Astrocyte of the cerebellum (primary cell): ENCODE measurements at regions not wholly inside any gene's neighbourhood (a gene's known extent, or its start where the extent isn't known, plus 50 kb on each side); places are given as distances from the start of the nearest gene placed in this dataset.

Experiments used
- DNase-seq: peaks from one replicate; pipeline ENCODE4 v3.0.0-alpha.2; 2011; ENCODE audit warnings: low read depth
- H3K4me3 ChIP-seq: 2 replicates; pipeline ENCODE4 v1.5.1; 2011; ENCODE audit warnings: mild to moderate bottlenecking, low read depth, low read length, moderate library complexity
- in situ Hi-C: cut with HindIII; loops from 2 replicates; pipeline ENCODE4 v1.10.0; 2017; ENCODE audit warnings: low sequenced_read_pairs
- TF ChIP-seq, protein P1 (sequence below): IDR thresholded peaks from 2 replicates; pipeline ENCODE4 v1.5.1; 2012; ENCODE audit warnings: low read length, low read depth, moderate library complexity, mild to moderate bottlenecking; ENCODE audit errors: missing control alignments

DNA sequence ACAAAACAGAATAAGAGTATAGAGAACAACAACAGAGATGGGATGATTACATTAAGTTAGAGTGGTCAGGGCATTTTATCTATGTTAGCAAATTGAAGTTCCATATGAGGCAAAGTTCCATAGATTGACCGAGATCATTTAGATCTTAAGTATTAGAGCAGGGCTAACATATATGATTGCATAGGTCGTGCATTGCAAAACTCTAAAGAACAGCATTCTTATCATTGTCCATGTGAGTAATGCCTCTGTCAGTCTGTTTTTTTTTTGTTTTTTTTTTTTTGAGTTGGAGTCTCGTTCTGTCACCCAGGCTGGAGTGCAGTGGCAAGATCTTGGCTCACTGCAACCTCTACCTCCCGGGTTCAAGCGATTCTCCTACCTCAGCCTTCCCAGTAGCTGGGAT lies 341.7 kb upstream of the KCNH8 start:
- TF ChIP-seq, protein P1, sequence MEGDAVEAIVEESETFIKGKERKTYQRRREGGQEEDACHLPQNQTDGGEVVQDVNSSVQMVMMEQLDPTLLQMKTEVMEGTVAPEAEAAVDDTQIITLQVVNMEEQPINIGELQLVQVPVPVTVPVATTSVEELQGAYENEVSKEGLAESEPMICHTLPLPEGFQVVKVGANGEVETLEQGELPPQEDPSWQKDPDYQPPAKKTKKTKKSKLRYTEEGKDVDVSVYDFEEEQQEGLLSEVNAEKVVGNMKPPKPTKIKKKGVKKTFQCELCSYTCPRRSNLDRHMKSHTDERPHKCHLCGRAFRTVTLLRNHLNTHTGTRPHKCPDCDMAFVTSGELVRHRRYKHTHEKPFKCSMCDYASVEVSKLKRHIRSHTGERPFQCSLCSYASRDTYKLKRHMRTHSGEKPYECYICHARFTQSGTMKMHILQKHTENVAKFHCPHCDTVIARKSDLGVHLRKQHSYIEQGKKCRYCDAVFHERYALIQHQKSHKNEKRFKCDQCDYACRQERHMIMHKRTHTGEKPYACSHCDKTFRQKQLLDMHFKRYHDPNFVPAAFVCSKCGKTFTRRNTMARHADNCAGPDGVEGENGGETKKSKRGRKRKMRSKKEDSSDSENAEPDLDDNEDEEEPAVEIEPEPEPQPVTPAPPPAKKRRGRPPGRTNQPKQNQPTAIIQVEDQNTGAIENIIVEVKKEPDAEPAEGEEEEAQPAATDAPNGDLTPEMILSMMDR, result no peak
- H3K4me3 ChIP-seq, result no peak overlapping the region
- in situ Hi-C loops, result no loop called here
- no peak for DNase-seq

DNA sequence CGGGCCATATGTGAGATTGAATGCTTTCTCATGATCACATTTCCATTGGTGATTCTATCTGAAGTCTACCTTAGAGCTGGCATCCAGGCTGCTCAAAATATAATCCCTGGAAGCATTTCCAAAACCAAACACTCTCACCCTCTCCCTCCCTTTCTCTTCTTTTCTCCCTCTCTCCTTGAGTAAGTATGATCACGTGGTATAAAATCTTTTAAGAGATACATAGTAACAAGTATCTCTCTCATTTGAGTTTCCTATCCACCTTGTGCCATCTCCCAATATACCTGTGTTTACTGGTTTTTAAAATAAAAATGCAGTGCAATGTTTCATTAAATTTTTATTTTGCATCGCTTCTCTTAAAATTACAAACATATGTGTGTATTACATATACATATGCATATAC lies 350.9 kb upstream of the KCNH8 start:
- H3K4me3 ChIP-seq, result no peak overlapping the region
- in situ Hi-C loops, result no loop called here
- TF ChIP-seq, protein P1, result no peak
- no peak for DNase-seq

DNA sequence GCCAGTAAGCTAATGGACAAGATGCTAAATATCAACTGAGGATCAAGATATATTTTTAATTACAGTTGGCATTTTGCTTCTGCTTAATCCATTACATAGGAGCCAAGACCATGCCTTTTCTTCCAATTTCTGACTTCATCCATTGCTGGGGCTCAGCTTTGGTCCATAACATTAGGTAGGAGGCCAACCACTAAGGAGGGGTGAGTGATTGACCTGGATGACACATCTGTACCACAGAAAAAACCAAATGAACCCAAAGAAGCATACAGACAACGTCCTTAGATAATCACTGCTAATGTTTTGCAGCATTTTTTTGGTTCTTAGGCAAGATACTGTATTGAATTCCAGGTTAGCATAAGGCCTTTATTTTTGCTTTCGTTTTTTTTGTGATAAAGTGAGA lies 353.2 kb upstream of the KCNH8 start:
- H3K4me3 ChIP-seq, result no peak overlapping the region
- in situ Hi-C loops, result no loop called here
- TF ChIP-seq, protein P1, result no peak
- DNase-seq, result no peak

DNA sequence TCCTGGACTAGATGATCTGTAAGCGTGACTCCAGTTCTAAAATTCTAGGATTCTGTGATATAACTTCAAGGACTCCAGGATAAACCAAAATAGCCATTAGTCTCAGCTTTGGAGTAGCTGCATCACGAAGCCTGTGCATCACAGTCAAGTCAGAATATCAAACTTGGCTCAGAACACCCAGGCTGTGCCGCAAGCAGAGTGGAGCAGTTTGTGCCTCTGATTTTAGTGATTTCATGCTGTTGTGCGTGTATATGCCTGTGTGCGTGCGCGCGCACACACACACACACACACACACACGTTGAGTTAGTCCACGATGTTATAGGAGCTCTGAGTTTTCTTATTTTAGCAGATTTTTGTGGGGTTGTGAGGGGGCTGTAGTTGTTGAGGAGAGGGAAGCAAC lies 356.6 kb upstream of the KCNH8 start:
- TF ChIP-seq, protein P1, result no peak
- H3K4me3 ChIP-seq, result no peak overlapping the region
- in situ Hi-C loops, result no loop called here
- DNase-seq, result no peak

DNA sequence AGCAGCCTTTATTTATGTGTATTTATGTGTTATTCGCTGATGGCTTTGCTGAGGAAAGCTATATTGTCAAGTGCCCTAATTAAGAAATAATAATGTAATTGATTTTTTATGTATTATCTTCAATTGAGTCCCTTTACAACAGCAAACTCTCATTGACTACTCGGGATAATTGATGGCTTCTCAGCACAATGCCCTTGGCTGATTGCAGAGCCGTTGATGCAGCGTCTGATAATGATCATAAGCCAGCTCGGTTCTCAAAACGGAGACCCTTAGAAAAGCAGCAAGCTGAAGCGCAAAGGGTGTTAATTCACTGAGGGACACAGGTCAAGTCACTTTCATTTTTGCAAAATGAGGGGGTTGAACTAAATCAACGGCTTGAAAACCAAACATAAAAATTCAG lies 357.1 kb upstream of the KCNH8 start:
- no peak for DNase-seq
- TF ChIP-seq, protein P1, result no peak
- in situ Hi-C loops, result no loop called here
- no peak overlapping the region for H3K4me3 ChIP-seq

DNA sequence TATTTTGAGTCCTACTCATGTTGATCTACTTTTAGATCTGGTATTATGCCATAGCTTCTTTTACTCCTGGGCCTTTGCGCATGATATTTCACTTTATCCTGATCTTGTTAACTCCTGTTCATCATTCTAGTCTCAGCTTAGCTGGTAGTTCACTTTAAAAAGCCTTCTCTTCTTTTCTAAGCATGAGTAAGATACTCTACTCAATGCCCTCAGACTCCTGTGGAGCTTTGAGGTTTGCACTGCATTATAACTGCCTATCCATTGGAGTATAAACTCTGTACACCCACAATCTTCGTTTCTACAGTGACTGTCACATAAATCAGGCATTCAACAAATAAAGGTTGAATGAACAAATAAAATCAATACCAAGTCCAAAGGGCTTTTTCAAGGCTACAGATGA lies 357.9 kb upstream of the KCNH8 start:
- in situ Hi-C loops, result no loop called here
- TF ChIP-seq, protein P1, result no peak
- DNase-seq, result no peak
- no peak overlapping the region for H3K4me3 ChIP-seq

DNA sequence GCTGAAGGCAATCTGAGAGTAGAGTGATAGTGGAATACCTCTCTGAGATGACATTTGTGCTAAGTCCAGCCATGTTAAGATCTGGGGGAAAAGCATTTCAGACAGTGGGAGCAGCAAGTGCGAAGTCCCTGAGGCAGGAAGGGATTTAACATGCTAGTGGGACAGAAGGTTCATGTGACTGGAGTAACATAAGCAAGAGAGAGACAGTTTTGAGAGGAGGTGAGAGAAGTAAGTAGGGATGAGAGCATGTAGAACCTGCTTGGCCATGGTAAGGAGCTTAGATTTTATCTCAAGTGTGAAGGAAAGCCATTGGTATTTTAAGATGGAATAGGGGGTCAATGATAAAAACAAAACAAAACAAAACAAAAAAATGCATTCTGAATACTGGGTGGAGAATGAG lies 358.6 kb upstream of the KCNH8 start:
- TF ChIP-seq, protein P1, result no peak
- DNase-seq, result no peak
- H3K4me3 ChIP-seq, result no peak overlapping the region
- in situ Hi-C loops, result no loop called here
